HG03066 (cell line): ENCODE measurements at regions not wholly inside any gene's neighbourhood (a gene's known extent, or its start where the extent isn't known, plus 50 kb on each side); places are given as distances from the start of the nearest gene placed in this dataset.

Experiments
- ATAC-seq: cut with Tn5 transposase; IDR thresholded peaks from one replicate; pipeline ENCODE4 v1.9.1; 2021; ENCODE audit warnings: low read depth; ENCODE audit not compliant: unreplicated experiment

DNA sequence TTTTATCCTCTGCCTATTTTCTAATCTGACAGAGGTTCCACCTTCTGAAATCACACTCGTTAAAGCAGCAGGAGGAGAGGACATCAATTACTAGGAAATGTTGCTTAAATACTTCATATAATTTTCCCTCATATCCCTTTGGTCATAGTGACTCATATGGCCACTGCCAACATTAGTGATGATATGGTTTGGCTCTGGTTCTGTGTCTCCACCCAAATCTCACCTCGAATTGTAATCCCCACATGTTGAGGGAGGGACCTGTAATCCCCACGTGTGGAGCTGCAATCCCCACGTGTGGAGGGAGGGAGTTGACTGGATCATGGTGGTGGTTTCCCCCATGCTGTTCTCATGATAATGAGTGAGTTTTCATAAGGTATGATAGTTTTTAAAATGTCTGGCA is 618.4 kb upstream of the SLITRK5 start:
- no peak for ATAC-seq

DNA sequence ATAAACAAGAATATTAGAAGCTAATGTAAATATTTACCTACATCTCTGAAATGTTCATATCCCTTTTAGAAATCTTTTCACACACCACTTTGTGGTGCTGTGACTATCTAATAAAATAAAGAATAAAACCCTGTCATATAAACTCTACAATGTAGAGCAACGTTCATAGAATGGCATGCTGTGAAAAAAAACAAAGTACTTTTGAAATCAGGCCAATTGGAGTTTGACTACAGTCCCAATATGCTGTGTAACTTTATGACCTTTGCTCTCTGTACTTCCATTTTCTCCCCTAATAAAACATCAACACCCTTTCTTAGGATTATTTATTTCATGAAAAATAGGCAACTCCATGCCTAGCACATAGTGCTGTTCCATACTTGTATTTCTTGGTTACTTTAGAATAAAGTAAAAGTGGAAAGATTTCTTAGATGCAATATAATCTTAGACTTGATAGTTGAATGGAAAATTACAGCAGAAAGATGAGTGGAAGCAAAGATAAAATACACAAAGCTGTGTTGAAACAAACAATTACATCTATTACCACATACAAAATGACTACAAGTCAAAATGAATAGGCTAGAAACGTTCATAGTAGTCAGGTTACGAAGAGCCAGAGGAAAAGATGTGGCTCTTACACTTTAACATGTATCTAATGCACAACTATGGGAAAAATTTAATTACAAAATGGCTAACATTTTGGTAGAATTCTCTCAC is 613.2 kb upstream of the SLITRK5 start:
- ATAC-seq: no peak

DNA sequence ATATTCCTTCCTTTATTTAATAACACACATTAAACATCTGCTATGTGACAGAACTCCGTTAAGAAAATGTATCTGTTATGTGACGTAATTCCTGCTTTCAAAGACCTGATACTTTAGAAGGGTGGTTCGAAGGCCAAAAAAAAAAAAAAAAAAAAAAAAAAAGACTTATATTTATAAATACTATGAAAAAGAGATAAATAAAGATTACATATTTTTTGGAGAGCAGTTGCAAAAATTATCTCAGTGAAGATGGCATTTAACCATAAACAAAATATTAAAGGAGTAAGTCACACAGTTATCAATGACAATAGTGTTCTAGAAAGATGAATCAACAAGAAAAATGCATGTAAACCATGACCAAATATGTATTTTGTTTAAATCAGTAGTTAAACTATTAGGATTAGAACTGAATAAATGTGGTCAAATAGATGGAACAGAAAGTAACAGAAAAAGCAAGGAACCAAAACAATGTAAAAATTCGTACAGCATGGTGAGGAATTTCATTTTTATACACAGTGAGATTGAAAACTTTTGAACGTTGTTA is 612.3 kb upstream of the SLITRK5 start:
- no peak for ATAC-seq

DNA sequence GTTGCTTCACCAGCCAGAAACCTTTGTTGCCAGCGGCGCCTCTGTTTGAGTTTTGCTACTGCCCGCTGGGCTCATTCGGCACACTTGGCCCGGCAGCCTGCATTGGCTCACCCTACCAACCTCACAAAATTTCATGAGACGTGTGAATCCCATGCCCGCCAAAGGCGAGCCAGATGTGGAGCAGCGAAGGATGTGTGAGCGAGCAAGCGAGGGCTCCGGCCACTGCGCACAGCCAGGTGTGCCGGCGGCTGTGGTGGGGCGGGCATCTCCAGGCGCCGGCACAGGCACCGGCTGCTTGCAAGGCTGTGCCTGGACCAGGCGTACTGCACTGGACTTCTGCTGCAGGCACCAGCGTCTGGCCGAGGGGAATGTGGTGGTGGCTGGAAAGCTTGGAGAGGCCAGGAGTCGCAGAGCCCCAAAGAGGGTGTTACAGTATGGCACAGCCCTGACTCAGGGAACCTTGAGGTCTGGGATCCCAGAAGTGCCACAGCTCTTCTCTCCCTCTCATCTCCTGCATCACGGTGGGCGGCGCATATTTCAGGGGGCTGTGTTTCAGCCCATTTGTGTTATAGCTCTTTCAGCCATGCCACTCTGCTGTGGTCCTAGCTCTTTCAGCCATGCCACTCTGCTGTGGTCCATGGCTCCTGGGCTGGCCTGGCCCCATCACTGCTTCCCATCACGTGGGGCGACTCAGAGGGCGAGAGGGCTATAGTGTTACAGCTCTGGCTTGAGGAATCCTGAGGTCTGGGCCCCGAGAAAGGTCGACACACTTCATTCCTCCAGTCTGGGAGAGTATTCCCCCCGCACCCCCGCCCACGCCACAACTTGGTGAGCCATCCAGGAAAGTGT is 592.0 kb upstream of the SLITRK5 start:
- no peak for ATAC-seq

DNA sequence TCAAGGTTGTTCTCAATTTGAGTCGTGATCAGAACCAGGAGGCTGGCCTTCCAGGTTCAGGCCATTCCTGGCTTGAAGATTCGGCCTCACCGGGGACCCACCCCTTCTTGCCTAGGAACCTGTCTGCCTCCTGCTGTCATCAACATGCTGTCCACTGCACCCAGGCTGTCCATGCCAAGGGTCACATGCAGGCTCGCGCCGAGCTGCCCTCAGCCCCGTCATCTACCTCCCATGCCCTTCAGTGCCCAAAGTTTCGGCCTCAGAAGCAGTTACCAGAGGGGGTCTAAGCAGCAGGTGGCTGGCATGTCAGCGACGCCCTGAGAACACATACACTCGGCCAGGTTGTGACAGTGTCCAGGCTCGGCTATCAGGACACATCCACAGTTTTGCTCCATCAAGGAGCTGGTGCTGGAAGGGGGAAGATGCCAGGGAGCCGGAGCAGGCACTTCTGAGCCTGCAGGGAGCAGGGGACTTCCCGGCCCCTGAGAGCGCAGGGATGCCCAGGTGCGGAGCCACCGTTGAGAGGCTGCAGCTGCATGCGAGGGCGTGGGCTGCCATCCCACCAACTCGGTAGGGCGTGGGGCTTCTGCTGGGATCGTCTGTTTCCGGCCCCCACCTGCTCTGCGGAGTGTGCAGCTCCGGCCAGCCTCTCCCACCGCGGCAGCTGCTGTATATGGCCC is 590.9 kb upstream of the SLITRK5 start:
- ATAC-seq: no peak

DNA sequence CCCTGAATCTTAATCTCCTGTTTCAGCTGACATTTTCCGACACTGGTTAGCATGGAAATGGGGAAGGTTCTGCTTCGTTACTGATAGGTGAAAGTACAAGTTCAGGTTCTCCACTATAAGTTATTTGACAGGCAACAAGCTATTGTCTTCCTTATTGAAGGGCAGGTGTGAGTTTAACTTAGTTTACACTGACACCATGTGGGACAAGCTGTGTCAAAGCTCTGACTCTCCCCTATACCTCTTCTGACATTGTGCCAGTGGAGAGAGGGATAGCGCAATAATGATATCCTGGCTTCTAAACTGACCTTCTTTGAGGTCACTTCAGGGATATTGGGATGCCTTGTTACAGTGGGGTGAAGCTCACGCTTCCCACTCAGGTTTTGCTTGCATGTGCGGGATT is 587.0 kb upstream of the SLITRK5 start:
- ATAC-seq: no peak

DNA sequence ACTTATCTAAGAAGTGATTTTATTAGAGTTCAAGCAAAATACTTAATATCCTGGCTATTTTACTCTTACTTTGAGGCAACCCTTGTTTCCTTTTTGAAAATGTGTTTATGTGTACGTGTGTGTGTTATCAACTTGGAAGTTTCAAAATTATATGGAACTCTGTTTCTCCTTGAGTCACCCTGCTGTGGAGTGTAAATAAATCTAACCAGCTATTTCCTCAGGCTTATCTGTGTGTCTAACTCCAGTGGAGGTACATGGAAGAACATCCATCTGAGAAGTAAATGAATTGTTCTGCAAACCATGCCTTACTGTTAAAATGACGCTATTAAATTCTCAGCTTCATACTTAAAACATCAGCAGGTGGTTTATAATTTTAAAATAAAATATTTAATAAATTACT is 583.4 kb upstream of the SLITRK5 start:
- no peak for ATAC-seq

DNA sequence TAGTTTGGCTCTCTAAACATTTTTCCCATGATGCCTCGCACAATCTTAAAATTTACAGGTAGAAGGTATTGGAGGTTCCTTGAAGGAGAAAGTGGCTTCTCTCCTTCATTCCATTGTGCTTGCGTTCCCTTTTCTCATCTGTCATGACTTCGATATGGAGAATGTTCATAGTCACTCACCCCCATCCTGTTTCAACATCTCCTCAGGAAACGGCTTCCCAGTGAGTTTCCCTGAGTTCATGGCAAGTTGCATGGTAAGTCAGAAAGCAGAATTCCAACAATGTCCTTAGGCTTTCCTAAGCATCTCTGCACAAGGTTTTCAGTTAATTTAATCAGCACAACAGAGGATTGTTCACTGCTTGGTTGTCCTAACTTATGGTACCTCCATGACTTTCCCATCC is 581.8 kb upstream of the SLITRK5 start:
- no peak for ATAC-seq

DNA sequence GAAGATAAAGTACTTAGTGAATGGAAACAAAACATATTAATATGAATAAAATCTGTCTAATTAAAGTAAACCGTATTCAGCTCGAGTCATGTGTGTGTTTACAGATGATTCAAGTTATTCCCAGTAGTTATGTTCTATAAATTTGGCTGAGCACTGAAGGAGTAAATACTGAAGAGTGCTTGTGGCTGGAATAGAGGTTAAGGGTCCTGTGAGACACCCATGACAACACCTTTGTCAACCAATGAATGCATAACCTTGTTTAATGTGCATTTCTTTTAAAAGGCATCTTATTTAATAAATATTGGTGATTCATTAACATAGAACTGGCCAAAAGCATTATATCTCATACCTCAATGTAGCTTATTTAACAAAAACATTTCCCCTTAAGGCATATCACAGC is 577.8 kb upstream of the SLITRK5 start:
- ATAC-seq: no peak

DNA sequence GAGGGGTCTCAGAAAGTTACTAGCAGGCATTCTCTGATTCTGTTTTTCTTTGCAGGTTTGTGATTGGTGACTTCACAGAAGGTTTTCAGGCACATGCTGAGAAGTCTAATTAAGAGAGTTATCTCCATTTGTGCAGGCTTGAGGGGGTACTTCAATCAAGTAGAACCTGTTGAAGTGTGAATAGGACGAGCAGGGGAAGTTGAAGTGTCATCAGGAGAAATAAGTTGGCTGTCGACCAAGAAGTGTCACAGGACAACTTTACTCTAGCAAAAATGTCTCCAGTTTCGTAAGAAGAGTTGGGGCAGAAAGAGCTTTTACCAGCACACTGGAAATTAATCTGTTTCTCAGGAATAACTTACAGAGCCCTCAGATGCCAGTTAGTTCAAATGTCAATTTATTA is 576.5 kb upstream of the SLITRK5 start:
- ATAC-seq: no peak

DNA sequence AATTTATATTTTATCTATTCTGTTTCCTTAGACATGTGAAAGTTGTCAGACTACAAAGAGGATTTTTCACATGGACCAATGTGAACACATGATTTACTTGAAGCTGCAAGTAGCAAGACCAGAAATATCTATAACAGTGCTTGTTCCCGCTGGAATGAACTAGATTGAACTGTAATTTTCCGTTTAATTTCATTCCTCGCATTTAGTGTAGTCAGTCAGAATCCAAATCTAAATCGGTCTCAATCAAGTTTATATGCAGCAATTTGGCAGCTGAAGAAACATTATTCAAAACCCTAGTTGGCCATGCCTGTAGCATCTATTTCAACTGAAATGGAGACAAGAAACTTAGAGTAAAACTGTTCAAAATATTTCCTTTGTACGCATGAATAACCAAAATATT is 570.7 kb upstream of the SLITRK5 start:
- ATAC-seq: no peak

DNA sequence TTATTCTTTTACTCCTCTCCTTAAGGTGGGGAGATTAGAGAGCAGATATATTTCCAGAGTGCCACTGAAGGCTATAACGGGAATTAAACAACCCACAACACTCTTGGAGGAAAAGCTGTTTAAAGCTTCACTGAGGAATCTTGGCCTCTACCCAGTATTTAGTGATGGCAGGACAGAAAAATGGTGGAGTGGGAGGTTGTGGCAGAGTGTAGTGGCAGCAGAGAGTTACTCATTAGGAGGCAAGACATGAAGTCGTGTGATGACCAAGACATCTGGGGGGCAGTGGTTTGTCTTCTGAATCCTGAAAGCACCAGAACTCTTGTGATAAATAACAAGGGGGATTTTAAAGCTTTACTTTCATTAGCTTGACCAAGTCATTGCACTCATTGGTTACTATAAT is 563.5 kb upstream of the SLITRK5 start:
- ATAC-seq: no peak

DNA sequence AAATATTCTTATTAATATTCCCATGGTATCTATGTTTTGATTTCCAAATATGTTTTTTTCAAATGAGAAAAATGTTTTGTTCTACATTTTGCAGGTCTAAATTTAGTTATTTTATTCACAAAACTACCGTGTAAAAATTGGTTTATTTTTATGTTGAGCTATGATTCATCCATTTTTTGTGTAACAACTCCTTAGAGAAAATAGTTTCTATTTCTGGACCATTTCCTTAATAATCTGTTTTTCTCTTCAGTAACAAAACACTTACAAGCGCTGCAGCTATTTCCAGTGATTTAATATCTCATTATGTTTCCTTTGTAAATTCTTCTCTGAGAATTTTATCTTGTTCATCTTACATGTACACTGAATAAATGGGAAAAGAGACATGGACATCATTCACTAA is 550.7 kb upstream of the SLITRK5 start:
- no peak for ATAC-seq

DNA sequence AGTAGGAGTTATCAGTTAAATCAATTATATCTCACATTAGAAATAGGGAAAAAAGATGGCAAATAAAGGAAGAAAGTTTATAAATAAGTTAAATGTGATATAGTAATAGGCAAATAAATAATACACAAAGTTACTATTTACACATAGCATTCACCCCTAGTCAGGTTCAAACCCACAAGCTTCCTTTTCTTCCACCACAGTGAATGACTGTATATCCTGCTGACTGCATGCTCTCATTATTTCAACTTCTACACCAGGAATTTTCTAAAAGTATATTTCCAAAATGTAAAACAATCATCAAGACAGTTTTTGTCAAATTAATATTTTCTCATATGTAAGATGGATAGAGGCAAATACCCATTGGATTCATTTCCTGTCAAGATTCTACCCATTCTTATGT is 548.6 kb upstream of the SLITRK5 start:
- no peak for ATAC-seq

DNA sequence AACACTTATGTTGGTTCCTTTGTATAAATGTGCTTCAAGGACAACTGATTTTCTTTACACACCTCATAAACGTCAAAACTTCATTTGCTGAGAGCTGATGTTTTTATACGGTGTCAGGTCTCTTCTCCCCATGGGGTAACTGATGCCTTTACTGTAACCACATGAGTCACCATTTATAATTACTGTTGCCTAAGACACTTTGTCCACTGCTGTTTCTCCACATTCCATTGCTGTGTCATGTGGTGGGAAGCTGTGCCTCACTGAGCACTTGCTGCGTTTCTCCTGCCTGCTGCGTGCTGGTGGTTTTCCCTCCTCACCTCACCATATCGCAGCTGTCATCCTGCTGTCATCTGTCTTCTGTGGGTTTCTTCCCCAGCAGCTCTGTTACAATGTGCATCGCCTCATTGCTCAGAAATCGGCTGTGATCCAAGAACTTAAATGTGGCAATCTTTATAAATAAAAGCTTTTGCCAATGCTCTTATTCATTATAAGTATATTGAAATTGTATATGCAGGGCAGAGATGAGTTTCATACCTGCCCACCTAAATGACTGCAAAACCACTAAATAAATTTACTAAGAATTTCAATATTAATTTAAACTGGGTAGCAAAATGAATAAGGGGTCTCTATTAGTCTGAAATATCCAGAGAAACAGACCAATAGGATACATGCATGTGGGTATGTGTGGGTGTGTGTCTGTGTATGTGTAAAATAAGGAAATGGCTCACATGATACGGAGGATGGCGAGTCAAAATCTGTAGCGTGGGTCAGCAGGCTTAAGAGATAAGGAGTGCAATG is 547.0 kb upstream of the SLITRK5 start:
- no peak for ATAC-seq

DNA sequence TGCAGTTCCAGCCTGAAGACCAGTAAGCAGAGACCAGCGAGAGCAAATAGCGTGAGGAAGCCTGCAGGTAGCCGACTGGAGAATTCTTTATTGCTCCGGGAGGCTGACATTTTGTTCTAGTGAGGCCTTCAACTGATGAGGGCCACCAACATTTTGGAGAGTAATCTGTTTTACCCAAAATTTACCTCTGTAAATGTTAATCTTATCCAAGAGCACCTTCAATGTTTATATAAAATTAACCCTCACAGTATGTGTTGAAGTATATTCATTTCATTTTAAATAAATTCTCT is 546.4 kb upstream of the SLITRK5 start:
- no peak for ATAC-seq

DNA sequence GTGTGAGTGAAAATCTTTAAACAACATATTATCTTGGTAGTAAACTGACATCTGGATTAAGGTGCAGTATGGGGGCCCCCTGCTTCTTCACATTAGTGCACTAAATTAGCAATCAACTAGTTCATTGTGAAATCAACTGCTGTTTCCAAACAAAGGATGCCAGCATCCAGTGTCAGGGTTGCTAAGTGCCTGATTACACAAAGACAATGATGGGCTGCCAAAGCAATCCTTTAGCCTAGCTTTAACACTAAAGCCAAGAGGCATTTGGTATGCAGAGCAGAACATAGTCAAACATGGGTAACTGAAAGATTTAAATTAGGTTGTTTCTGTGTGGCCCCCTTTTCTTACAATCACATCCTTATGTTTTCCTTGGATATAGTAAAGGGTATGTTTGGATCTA is 543.1 kb upstream of the SLITRK5 start:
- ATAC-seq: no peak

DNA sequence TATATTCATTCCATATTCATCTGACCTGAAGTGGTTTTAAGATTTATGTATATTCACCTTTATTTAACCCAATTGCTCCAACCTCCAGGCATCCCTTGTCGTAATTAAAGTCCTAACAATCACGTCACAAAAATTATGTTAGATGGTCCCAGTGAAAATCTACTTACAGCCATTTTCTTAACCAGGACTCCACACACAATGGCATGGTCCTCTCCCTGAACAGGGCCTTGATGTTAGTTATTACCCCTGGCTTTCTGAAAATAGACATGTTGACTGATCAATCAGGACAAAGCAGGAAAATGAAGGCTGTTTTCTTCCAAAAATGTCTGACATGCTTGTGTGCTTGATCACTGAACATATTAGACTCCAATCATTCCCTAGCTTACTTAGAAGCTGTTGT is 542.7 kb upstream of the SLITRK5 start:
- no peak for ATAC-seq

DNA sequence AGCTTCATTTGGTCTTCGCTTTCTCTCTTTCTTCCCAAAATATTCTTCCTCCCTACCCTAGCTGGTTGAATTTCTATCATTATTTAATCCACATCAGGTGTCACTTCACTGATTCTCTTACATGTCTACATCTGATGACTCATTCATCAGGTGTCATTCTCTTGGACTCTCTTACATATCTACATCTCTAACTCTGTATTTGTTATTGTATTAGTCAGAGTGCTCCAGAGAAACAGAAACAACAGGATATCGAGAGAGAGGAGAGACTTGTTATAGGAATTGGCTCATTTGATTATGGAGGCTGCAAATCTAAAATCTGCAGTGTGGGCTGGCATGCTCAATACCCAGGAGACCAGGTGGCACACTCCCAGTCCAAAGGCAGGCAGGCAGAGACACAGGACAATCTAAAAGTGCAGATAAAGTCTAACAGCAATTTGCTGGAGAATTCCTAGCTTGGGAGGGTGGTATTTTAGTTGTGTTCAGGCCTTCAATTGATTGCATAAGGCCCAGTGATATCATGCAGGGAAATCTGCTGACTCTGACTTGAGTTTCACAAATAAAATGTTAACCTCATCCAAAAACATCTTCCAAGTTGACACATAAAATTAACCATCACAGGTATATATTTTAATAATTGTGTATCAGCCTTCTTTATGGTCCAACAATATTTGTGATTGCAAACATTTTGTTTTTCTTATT is 541.4 kb upstream of the SLITRK5 start:
- no peak for ATAC-seq

DNA sequence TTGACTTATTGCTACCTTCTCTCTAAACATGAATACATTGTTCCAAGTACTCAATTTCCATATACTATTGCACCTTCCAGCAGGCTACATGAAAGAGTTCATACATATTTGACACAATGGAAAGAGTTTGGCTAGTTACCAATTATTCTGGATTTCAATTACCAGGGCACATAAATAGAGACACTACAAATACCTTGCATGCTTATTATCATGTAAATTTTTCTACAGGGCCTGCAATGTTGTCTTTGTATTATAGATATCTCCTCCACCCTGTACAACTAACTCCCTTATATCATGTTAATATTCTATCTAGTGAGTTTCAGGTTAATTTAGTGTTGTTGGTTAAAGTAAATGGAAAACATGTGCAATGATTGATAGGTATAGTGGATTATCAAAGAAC is 540.7 kb upstream of the SLITRK5 start:
- ATAC-seq: no peak
